IPS-15b (cell line): ENCODE measurements at regions not wholly inside any gene's neighbourhood (a gene's known extent, or its start where the extent isn't known, plus 50 kb on each side); places are given as distances from the start of the nearest gene placed in this dataset.
"Not testable (repeated sequence)": the region's sequence is repeated elsewhere in the genome, so short reads cannot be mapped to it uniquely, and the experiment has no call there.

ENCODE experiments used
- H3K27me3 ChIP-seq: one replicate; pipeline ENCODE4 v1.6.1; 2013; ENCODE audit warnings: low read length; ENCODE audit not compliant: control insufficient read depth, insufficient read depth
- H3K36me3 ChIP-seq: one replicate; pipeline ENCODE4 v1.6.1; 2013; ENCODE audit warnings: low read length; ENCODE audit not compliant: control insufficient read depth, insufficient read depth
- H3K4me1 ChIP-seq: one replicate; pipeline ENCODE4 v1.6.1; 2013; ENCODE audit warnings: mild to moderate bottlenecking, low read length; ENCODE audit not compliant: control insufficient read depth, insufficient read depth
- H3K4me3 ChIP-seq: one replicate; pipeline ENCODE4 v1.5.1; 2013; ENCODE audit warnings: low read depth, low read length
- H3K9ac ChIP-seq: one replicate; pipeline ENCODE4 v1.6.1; 2013; ENCODE audit warnings: low read depth, mild to moderate bottlenecking, low read length
- H3K9me3 ChIP-seq: one replicate; pipeline ENCODE4 v1.6.1; 2013; ENCODE audit warnings: mild to moderate bottlenecking, low read length; ENCODE audit not compliant: control insufficient read depth, insufficient read depth

DNA sequence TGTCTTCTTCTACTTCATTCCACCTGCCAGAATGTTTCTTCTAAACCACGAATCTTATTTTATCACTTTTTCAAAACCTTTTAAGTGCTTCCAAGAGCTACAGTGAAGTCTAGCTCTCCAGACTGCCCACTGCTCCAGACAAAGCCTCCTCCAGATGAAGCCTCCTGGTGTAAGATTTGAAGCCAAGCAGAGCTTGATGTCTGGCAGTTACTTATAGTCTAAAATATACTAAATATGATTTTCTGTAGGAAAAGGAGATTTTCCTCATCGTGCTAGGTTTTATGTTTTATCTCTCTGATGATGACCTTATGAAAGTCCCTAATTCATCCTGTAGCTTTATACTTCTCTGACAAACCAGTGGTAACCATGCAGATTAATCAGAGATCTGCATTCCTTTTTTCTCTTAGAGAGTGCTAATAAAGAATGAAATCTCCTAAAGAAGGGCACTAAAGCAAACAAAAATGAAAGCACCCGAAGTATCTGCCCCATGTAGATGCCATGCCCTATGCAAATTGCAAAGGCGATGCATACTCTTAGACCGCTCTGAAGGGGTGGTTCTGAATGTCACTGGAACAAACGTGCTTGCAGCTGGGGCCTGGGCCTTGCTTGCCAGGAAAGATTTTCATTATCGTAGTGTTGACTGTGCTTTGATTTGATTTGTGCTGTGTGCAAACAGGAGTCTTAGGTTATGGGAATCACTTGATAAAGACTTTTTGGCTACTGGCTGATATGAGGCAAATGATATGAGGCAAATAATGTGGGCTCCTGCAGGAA lies 314.2 kb downstream of the PID1 start:
- Histone ChIP-seq H3K4me1 (no peaks in the 10 kb centered on the region), H3K36me3 (no peaks in the 10 kb centered on the region), H3K9ac (no peak overlapping the region), H3K4me3 (no peak overlapping the region), H3K27me3 (no peaks in the 10 kb centered on the region), H3K9me3 (no peaks in the 10 kb centered on the region)

DNA sequence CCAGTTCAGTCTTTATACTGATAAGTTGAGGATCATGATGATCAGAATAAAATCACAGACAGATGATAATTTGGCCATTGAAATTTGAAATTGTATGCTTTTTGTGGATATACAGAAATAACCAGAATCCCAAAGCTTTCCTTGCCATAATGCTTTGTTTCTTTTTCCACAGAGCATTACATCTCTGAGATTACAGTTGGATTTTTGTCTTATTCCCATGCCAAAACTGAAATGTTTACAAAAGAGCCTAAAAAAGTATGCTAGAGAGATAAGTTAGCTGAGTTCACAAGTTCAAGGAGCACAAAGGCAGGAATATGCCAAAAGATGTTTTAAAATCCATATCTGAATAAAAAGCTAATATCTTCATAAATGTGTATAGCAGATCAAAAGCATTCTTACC lies 321.3 kb downstream of the PID1 start:
- Histone ChIP-seq H3K4me3 (no peak overlapping the region), H3K36me3 (no peaks in the 10 kb centered on the region), H3K4me1 (no peaks in the 10 kb centered on the region), H3K9ac (no peak overlapping the region), H3K9me3 (no peaks in the 10 kb centered on the region), H3K27me3 (no peaks in the 10 kb centered on the region)

DNA sequence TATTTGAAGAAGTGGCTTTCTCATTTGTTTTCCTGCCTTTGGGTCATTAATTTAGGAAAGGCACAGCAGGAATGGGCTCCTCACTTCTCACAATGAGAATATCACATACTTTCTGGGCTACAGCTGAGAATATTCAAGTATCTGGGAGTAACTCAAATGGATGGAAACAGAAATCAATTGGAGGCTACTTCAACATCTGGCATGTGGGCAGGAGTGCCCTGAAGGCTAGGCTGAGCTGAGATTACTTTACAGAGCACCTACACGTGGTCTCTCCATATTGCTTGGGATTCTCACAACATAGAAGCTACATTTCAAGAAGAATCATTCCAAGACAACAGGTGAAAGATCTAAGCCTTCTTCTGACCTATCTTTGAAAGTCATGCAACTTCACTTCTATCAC lies 325.4 kb downstream of the PID1 start:
- Histone ChIP-seq H3K27me3 (no peaks in the 10 kb centered on the region), H3K9me3 (no peaks in the 10 kb centered on the region), H3K4me3 (no peak overlapping the region), H3K9ac (no peak overlapping the region), H3K4me1 (no peaks in the 10 kb centered on the region), H3K36me3 (no peaks in the 10 kb centered on the region)

DNA sequence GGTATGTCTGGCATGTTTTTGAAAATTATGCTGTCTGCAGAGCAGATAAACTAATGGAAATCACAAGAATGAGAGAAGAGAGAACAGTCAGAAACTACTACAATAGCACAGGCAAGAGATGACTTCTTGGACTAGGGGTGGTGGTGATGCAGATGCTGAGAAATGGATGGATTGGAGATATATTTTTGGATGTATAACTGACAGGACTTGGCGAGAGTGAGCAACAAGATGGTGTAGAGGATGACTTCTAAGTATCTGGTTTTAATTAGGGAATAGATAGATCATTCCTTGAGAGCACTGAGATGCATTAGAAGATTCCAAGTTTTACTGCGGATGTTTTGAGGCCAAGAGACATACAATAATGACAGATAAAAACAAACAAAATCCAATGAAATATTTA lies 328.2 kb downstream of the PID1 start:
- Histone ChIP-seq H3K4me1 (no peaks in the 10 kb centered on the region), H3K4me3 (no peak overlapping the region), H3K9me3 (no peaks in the 10 kb centered on the region), H3K27me3 (no peaks in the 10 kb centered on the region), H3K9ac (no peak overlapping the region), H3K36me3 (no peaks in the 10 kb centered on the region)

DNA sequence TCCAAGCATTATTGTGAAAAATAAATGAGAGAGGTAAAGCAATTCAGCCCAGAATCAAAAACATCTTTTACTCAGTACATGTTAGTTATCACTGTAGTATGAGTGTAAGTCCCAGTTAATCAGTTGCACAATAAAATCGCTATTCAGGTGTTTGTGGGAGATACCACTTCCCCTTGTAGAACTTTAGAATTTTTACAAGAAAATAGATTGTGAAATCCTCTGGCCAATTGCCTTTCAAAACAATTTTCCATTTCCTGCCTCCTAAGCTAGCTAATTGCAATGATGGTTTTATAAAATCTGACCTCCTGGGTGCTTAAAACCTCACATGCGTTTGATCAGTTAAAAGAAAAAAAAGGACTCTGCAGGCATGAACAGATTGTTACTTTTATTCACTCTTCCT lies 332.5 kb downstream of the PID1 start:
- Histone ChIP-seq H3K9me3 (no peaks in the 10 kb centered on the region), H3K4me3 (no peak overlapping the region), H3K36me3 (no peaks in the 10 kb centered on the region), H3K9ac (no peak overlapping the region), H3K27me3 (no peaks in the 10 kb centered on the region), H3K4me1 (no peaks in the 10 kb centered on the region)

DNA sequence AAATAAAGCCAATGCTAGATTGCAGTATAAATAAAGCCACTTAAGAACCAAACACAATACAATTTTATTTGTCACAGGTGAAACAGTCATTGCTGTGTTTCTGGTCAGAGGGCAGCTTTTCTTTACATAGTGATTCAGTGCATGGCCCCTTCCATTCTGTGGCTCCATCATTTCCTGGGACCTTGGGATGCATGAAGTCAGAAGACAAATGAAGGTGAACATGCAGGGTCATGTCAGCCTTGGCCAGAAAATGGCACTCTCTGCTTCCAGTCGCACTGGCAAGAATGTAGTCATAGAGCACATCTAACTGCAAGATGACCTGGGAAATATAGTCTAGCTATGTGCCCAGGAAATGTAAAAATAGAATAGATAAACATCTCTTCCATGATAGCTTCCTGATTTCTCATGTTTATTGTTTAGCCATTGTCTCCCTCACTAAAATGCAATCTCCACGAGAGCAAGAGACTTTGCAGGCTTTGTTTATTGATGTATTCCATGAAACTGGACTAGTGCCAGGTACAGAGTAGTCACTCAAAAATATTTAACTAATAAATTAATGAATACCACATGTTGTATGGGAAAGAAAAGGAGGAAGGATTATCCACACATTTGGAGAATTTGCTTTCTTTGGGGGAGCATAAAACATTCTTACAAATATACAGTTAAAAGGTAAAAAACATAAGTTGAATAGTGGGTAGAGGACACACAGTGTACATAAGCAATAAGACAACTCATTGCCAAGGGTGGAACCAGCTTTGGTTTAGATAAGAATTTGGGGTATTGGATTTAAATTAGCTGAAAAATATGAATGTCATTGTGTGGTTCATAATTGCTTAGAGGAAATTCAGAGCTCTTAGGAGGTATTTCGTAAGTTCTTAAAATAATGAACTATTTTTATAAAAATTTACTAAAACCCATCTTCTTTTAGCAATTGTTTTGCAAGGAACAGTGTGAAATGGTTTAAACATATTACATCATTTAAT lies 343.8 kb downstream of the PID1 start:
- Histone ChIP-seq H3K9me3 (no peaks in the 10 kb centered on the region), H3K36me3 (no peaks in the 10 kb centered on the region)

DNA sequence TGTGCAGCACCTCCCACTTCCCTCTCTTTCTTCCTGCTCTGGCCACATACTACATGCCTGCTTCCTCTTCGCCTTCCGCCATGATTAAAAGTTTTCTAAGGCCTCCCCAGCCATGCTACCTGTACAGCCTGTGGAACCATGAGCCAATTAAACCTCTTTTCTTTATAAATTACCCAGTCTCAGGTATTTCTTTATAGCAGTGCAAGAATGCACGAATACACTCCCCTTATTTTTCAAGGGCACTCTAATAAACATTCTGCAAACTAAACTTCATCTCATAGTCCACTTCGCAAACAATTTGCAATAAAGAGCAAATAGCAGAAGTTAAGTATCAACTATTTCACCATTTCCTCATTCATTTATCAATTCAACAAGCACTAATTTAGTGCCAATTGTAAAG lies 351.3 kb downstream of the PID1 start:
- Histone ChIP-seq H3K9me3 (no peaks in the 10 kb centered on the region), H3K27me3 (no peaks in the 10 kb centered on the region)

More for the DNA sequence above, 343.8 kb downstream of the PID1 start:
- Histone ChIP-seq H3K27me3 (no peaks in the 10 kb centered on the region), H3K4me1 (no peaks in the 10 kb centered on the region), H3K4me3 (no peak overlapping the region), H3K9ac (no peak overlapping the region)

DNA sequence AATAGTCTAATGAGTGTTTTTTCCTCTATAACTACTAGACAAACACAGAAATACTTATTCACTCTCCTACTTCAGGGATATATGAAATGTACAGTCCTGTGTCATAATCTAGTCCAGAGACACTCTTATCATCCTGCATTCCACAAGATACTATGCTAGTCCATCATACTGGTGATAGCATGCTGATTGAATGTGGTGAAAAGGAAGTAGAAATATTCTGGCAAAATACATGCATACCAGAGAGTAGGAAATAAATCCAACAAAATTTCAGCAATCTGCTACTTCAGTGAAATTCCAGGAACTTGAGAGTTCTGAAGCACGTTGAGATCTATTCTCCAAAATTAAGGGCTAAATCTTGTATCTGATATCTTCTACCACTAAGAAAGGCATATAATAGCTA lies 353.9 kb downstream of the PID1 start:
- Histone ChIP-seq H3K27me3 (no peaks in the 10 kb centered on the region), H3K9ac (no peak overlapping the region), H3K36me3 (no peaks in the 10 kb centered on the region), H3K4me3 (no peak overlapping the region), H3K4me1 (no peaks in the 10 kb centered on the region), H3K9me3 (no peaks in the 10 kb centered on the region)

More for the DNA sequence above, 351.3 kb downstream of the PID1 start:
- H3K4me3 ChIP-seq = no peak overlapping the region
- H3K9ac ChIP-seq = no peak overlapping the region
- no peaks in the 10 kb centered on the region for H3K36me3 ChIP-seq
- no peaks in the 10 kb centered on the region for H3K4me1 ChIP-seq

DNA sequence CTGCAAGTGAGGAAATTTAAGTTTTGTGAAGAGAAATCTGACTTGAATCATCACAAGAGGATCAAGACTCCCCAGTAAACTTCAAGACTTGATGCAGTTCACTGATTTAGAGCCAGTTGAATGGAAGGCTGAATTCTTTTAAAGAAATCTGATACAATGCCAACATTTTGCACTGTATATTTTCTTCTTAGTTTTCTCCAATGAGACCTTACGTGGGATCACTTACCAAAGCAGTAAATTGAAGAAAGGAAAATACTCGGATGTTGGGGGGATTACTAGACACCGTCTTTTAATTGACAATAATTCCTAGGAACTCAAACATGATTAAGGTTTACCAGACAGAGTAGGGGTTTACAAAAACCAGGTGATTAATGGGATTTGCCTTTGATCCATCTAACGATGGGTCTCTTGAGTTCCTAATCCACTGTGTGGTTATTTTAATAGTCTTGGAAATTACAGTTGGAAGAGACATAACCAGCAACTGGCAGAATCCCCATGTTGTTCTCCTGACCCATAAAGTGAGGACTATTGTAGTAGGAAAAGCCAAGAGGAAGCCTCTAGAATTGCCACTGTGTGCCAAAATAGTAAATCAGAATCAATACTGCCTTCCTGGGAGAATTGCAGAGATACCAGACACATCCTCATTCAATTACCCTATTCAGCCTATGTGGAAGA lies 354.5 kb downstream of the PID1 start:
- no peaks in the 10 kb centered on the region for H3K9me3 ChIP-seq
- H3K4me3 ChIP-seq = no peak overlapping the region
- H3K36me3 ChIP-seq = no peaks in the 10 kb centered on the region
- no peaks in the 10 kb centered on the region for H3K4me1 ChIP-seq
- H3K27me3 ChIP-seq = no peaks in the 10 kb centered on the region
- H3K9ac ChIP-seq = no peak overlapping the region

DNA sequence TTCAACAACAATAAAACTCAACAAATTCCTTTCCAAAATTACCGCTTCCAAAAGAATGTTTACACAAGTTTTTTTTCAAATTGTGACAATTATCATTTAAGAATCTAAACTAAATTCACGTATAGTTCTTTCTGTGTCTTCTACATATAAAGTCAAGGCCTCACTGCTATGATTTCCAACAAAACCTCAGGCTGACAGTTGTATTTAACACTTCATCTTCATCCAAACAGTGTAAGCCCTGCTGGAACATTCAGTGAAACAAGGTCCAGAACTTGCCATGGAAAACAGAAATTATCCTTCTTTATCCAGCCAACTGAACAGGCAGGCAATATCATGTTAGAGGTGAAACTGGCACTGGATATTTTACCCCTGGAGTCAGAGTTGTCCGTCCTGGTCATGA lies 357.9 kb downstream of the PID1 start:
- Histone ChIP-seq H3K4me1 (no peaks in the 10 kb centered on the region), H3K36me3 (no peaks in the 10 kb centered on the region)

DNA sequence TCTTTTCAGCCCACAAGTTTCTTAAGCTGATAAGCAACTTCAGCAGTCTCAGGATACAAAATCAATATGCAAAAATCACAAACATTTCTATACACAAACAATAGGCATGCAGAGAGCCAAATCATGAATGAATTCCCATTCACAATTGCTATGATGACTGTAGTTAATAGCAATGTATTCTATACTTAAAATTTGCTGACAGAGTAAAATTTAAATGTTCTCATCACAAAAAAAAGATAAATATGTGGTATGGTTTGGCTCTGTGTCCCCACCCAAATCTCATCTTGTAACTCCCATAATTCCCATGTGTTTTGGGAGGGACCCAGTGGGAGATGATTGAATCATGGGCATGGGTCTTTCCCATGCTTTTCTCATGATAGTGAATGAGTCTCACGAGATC lies 360.2 kb downstream of the PID1 start:
- H3K4me1 ChIP-seq, H3K36me3 ChIP-seq, H3K27me3 ChIP-seq, H3K4me3 ChIP-seq, H3K9ac ChIP-seq, H3K9me3 ChIP-seq: not testable (repeated sequence)

More for the DNA sequence above, 357.9 kb downstream of the PID1 start:
- Histone ChIP-seq H3K9ac (no peak overlapping the region), H3K27me3 (no peaks in the 10 kb centered on the region), H3K4me3 (no peak overlapping the region), H3K9me3 (no peaks in the 10 kb centered on the region)
